Suprapubic skin (tissue), 4 donors: ENCODE measurements at regions not wholly inside any gene's neighbourhood (a gene's known extent, or its start where the extent isn't known, plus 50 kb on each side); places are given as distances from the start of the nearest gene placed in this dataset.

Experiments used
- CTCF ChIP-seq, 2 donors: fragments of 200-600 bp in 1 of 2; fragments of 450-650 bp in 1 of 2; sonication (generic) in 1 of 2; IDR thresholded peaks; one replicate each; pipeline ENCODE4 v1.5.1; 2016 to 2019; ENCODE audit warnings: antibody characterized with exemption in 2 of 2, mild to moderate bottlenecking in 1 of 2, moderate library complexity in 1 of 2
- EP300 ChIP-seq: sonication (generic); formaldehyde crosslinking; IDR thresholded peaks from one replicate; pipeline ENCODE4 v1.6.1; 2017; ENCODE audit warnings: antibody characterized with exemption
- POLR2A ChIP-seq, 2 donors: fragments of 450-650 bp; IDR thresholded peaks; one replicate each; pipeline ENCODE4 v1.6.1; 2017; ENCODE audit warnings: antibody characterized with exemption in 2 of 2, mild to moderate bottlenecking in 2 of 2, moderate library complexity in 2 of 2
- POLR2AphosphoS5 ChIP-seq, 3 donors: sonication (generic); formaldehyde crosslinking; IDR thresholded peaks; one replicate each; pipeline ENCODE4 v1.6.1; 2017; ENCODE audit warnings: antibody characterized with exemption in 3 of 3

- TF ChIP-seq CTCF (IDR thresholded peaks at IDR 0.05) (no peak), POLR2AphosphoS5 (IDR thresholded peaks at IDR 0.05) (no peak), EP300 (no peak), POLR2A (IDR thresholded peaks at IDR 0.05) (no peak)
These were observed 114.8 kb downstream of the BCOR start for GRCh38 chrX:39982948-39983347.
